ENCODE measurements at regions not wholly inside any gene's neighbourhood (a gene's known extent, or its start where the extent isn't known, plus 50 kb on each side); places are given as distances from the start of the nearest gene placed in this dataset.
A peak's percentile ranks its signal among the peaks of the same experiment; 100 is the strongest.

GRCh38 chr3:68256635-68257223 lies 602.3 kb upstream of the SUCLG2 start:
- no peak overlapping the region for H3K4me3 ChIP-seq
- no peak overlapping the region for H3K27ac ChIP-seq
- intact Hi-C loops (cut with DNase I), result no loop called here
- no peaks in the 10 kb centered on the region for H3K27me3 ChIP-seq
- TF ChIP-seq, protein P1, sequence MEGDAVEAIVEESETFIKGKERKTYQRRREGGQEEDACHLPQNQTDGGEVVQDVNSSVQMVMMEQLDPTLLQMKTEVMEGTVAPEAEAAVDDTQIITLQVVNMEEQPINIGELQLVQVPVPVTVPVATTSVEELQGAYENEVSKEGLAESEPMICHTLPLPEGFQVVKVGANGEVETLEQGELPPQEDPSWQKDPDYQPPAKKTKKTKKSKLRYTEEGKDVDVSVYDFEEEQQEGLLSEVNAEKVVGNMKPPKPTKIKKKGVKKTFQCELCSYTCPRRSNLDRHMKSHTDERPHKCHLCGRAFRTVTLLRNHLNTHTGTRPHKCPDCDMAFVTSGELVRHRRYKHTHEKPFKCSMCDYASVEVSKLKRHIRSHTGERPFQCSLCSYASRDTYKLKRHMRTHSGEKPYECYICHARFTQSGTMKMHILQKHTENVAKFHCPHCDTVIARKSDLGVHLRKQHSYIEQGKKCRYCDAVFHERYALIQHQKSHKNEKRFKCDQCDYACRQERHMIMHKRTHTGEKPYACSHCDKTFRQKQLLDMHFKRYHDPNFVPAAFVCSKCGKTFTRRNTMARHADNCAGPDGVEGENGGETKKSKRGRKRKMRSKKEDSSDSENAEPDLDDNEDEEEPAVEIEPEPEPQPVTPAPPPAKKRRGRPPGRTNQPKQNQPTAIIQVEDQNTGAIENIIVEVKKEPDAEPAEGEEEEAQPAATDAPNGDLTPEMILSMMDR (IDR thresholded peaks at IDR 0.05), result peak; percentile 18
- H3K9me3 ChIP-seq, result no peaks in the 10 kb centered on the region
- H3K36me3 ChIP-seq, result no peaks in the 10 kb centered on the region
- ATAC-seq (no peak), DNase-seq (no peak)
- no peaks in the 10 kb centered on the region for H3K4me1 ChIP-seq

DNA sequence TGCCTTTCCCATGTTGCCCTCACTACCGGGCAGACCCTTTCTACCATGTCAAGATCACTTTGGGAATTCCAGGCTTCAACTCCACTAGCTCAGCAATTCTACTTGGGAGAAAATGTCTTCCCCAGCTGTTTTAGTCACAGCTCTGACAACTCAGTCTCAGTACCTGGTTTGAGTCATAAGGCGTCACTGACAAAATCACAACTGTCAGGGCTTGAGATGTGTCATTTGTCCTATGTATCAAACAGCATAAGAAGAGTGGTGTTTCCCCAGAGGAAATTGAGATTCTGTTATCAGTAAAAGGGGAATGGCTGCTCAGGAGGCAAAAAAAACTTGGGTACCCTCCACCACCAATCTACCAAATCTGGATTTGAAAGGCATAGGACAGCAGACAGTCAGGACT lies 594.9 kb upstream of the SUCLG2 start:
- no peak for ATAC-seq
- no peaks in the 10 kb centered on the region for H3K9me3 ChIP-seq
- intact Hi-C loops (cut with DNase I), result no loop called here

GRCh38 chr3:68242606-68243005 lies 588.2 kb upstream of the SUCLG2 start:
- TF ChIP-seq, protein P1 (IDR thresholded peaks at IDR 0.05), result no peak
- DNase-seq (no peak), ATAC-seq (no peak)

More for the DNA sequence above, 594.9 kb upstream of the SUCLG2 start:
- no peak for DNase-seq
- TF ChIP-seq, protein P1 (IDR thresholded peaks at IDR 0.05), result no peak
- no peaks in the 10 kb centered on the region for H3K27me3 ChIP-seq
- H3K4me1 ChIP-seq, result no peaks in the 10 kb centered on the region
- no peak overlapping the region for H3K4me3 ChIP-seq
- no peak overlapping the region for H3K27ac ChIP-seq
- H3K36me3 ChIP-seq, result no peaks in the 10 kb centered on the region

GRCh38 chr3:68239542-68239941 lies 585.1 kb upstream of the SUCLG2 start:
- H3K27ac ChIP-seq, result no peak overlapping the region
- H3K36me3 ChIP-seq, result no peaks in the 10 kb centered on the region
- ATAC-seq (no peak), DNase-seq (no peak)
- no peaks in the 10 kb centered on the region for H3K27me3 ChIP-seq
- no peaks in the 10 kb centered on the region for H3K4me1 ChIP-seq
- H3K9me3 ChIP-seq, result no peaks in the 10 kb centered on the region
- H3K4me3 ChIP-seq, result no peak overlapping the region
- TF ChIP-seq, protein P1 (IDR thresholded peaks at IDR 0.05), result no peak
- intact Hi-C loops (cut with DNase I), result no loop called here

More at GRCh38 chr3:68242606-68243005, 588.2 kb upstream of the SUCLG2 start:
- Histone ChIP-seq H3K4me1 (no peaks in the 10 kb centered on the region), H3K36me3 (no peaks in the 10 kb centered on the region), H3K9me3 (no peaks in the 10 kb centered on the region), H3K4me3 (no peak overlapping the region), H3K27me3 (no peaks in the 10 kb centered on the region), H3K27ac (no peak overlapping the region)
- intact Hi-C loops (cut with DNase I), result no loop called here

DNA sequence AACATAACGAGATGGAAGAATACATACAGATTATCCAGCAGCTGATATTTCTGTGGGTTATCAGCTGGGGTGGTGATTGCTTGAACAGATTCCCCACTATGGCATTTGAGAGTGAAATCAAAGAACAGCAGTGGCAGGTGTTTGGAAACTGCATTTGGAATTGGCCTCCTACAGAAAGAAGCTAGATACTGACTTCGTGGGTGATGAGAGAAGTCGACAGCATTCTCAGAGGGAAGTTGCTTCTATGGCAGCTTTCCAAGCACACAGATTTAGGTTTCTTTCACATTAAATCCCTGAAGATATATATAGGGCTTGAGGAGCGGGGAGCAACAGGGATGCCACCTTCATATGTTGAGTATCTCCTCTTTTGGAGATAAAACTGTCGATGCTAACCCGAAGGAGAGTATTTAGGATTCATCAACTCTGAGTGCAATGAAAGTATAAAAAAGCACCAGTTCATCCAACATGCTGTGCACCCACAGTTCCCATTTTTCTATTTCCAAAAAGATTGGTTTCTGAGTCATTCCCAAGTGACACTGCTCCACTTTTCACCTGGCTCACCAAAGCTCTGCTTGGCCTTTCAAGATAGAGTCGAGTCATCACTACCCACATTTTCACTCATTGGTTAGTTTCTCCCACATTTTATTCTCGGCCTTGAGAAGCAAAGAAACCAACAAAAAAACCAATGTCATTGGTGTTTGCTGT lies 579.8 kb upstream of the SUCLG2 start:
- Histone ChIP-seq H3K27ac (no peak overlapping the region), H3K4me1 (no peaks in the 10 kb centered on the region), H3K4me3 (no peak overlapping the region), H3K36me3 (no peaks in the 10 kb centered on the region), H3K9me3 (no peaks in the 10 kb centered on the region), H3K27me3 (no peaks in the 10 kb centered on the region)
- intact Hi-C loops (cut with DNase I), result no loop called here
- DNase-seq (no peak), ATAC-seq (no peak)
- TF ChIP-seq, protein P1 (IDR thresholded peaks at IDR 0.05), result no peak
